T47D (cell line): ENCODE measurements at regions not wholly inside any gene's neighbourhood (a gene's known extent, or its start where the extent isn't known, plus 50 kb on each side); places are given as distances from the start of the nearest gene placed in this dataset.
"Not testable (repeated sequence)": the region's sequence is repeated elsewhere in the genome, so short reads cannot be mapped to it uniquely, and the experiment has no call there.

Experiments
- DNase-seq, 2 experiments: peaks; one replicate each; pipeline versions ENCODE4 v3.0.0 to v3.0.0-alpha.2; 2011 to 2012; ENCODE audit warnings: low read depth in 1 of 2, low spot score in 1 of 2
- JUND ChIP-seq: IDR thresholded peaks from 2 replicates; pipeline ENCODE4 v1.6.1; 2012; ENCODE audit warnings: low read depth
- in situ Hi-C: cut with HindIII; loops from 2 replicates; pipeline ENCODE4 v1.10.0; 2016; ENCODE audit warnings: low sequenced_read_pairs, low pct_unique_long_range_greater_than_20kb

DNA sequence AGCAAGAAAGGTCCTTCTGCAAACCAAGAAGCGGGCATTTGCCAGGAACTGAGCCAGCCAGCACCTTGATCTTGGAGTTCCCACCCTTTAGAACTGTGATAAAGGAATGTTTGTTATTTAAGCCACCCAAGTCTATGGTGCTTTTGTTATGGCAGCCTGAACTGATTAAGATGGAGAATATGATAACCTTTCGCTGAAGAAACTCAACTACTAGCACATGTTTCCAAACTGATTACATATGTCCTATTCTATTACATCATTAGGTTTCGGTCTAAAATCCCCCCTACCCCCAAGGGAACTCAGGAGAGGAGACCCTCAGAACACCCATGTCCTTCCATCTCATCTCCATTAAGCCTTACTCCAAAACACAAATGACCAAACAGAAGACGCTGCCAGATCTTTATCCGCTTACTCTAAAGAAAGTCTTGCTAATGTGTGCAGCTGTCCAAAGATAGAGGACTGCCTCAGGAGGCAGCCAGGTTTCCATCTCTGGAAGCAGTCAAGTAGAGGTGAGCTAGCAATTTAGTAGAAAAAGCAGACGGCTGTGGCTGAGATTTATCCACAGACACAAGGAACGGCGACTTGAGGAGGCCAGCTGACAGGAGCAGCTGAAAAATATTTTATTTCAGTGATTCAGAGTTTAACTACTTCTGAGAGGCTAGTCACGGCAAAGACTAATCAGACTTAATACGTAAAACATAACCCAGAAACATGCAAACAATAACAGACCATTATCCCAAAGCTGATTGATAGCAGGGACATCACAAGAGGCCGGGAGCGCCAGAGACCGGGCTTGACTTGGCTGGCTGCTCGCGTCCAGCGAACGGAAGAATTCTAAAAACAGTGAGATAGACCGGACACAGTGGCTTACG is 611.4 kb upstream of the CDH5 start:
- in situ Hi-C loops, result no loop called here
- TF ChIP-seq JUND, result no peak
- no peak for DNase-seq

- in situ Hi-C loops, result no loop called here
- TF ChIP-seq JUND, result no peak
These were observed 614.0 kb upstream of the CDH5 start for GRCh38 chr16:65752522-65752844.

GRCh38 chr16:65751622-65752521 is 614.6 kb upstream of the CDH5 start:
- in situ Hi-C loops, result no loop called here
- TF ChIP-seq JUND, result no peak
- DNase-seq, result no peak

More at GRCh38 chr16:65752522-65752844, 614.0 kb upstream of the CDH5 start:
- no peak for DNase-seq

DNA sequence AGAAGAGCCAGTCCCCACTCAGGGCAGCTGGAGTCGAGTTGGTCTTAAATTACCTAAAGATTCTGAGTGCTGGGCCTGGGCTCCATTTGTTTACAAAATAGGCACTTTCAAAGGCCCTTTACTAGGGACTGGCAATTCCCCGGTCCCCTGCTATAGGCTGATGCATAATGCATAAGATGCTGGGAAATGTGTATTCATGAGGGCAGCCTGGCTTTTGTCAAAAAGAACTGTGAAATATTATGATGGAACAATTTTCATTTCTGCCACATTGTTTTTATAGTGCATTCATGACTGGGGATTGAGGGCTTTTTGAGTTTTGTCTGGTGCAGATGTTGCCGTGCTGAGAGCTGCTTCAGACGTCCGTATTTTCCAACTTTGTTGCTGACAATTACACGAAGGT is 617.0 kb upstream of the CDH5 start:
- in situ Hi-C loops, result no loop called here
- no peak for TF ChIP-seq JUND
- no peak for DNase-seq

GRCh38 chr16:65746941-65747340 is 619.5 kb upstream of the CDH5 start:
- no peak for DNase-seq
- no peak for TF ChIP-seq JUND
- in situ Hi-C loops, result no loop called here

DNA sequence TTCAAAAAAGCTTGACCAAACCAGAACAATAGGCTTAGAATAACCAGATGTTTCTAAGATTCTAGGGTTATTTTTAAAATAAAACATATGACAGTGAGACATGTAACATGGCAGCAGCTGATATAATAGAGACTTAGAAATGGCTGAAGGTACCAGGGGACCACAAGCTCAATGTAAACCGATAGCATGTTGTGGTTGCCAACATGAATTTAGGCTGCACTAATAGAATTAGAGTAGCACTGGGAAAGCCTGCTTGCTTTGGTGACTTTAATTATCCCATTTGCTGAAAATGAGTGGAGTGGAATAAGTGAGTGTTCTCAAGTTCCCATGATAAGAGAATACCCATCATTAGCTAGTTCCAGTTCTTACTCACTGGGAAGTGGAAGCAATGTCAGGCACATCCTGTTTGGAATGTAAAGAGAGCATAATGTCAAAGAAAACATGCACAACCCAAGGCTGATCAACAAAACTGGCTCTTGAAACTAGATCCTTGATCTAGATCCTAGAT is 621.2 kb upstream of the CDH5 start:
- in situ Hi-C loops, result no loop called here
- DNase-seq, result no peak
- no peak for TF ChIP-seq JUND

DNA sequence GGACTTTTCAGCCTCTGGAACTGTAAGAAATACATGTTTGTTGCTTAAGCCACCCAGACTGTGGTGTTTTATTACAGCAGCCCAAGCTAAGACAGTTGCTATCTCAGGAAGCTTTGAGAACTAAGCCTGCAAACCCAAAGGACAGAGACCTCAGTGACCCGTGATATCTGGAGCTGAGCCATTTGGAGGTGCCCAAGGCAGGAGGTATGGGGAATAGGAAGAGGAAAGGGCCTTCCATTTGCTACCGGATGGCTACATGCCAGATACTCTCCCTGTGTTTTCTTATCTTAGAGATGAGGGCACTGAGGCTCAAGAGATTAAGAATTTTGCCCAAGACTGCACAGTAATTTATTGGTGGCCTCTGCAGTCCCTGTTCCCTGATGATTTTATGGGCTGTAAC is 622.1 kb upstream of the CDH5 start:
- no peak for TF ChIP-seq JUND
- DNase-seq, result no peak
- in situ Hi-C loops, result no loop called here

GRCh38 chr16:65743558-65743957 is 621.7 kb upstream of the CDH11 start:
- in situ Hi-C loops, result no loop called here
- no peak for DNase-seq
- no peak for TF ChIP-seq JUND

GRCh38 chr16:65740711-65741110 is 618.8 kb upstream of the CDH11 start:
- in situ Hi-C loops, result no loop called here
- DNase-seq, result no peak
- no peak for TF ChIP-seq JUND

- no peak for TF ChIP-seq JUND
- no peak for DNase-seq
- in situ Hi-C loops, result no loop called here
These were observed 617.7 kb upstream of the CDH11 start for GRCh38 chr16:65739518-65739917.

DNA sequence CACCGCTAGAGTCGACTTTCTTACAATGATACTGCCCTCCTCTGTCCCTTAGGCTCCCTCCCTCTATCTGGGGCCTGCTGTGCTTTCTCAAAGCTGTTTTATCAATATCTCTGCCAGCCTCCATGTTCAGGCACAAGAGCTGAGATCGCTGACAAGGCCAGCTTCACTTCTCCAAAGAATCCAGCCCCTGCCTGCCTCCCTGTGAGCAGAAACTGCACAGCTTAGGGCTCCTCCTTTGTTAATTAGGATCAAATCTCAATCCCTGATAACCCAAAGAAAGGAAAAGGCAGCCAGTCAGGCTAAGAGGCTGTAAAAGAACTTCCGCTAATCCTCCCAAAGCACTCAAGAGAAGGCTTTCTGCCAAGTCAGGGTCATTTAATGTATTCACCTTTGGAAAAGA is 616.0 kb upstream of the CDH11 start:
- in situ Hi-C loops, result no loop called here
- TF ChIP-seq JUND, result no peak
- no peak for DNase-seq

DNA sequence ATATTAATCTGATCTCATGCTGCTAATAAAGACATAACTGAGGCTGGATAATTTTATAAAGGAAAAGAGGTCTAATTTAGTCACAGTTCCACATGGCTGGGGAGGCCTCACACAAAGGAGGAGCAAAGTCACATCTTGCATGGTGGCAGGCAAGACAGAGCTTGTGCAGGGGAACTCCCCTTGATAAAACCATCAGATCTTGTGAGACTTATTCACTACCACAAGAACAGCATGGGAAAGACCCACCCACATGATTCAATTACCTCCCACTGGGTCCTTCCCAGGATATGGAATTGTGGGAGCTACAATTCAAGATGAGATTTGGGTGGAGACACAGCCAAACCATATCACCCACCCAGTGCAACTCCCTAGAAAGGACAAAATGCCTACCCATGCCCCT is 613.8 kb upstream of the CDH11 start:
- in situ Hi-C loops, DNase-seq: not testable (repeated sequence)

- in situ Hi-C loops, result no loop called here
- no peak for DNase-seq
- TF ChIP-seq JUND, result no peak
These were observed 611.9 kb upstream of the CDH11 start for GRCh38 chr16:65733721-65734120.
